WERI-Rb-1 (cell line): ENCODE measurements at regions not wholly inside any gene's neighbourhood (a gene's known extent, or its start where the extent isn't known, plus 50 kb on each side); places are given as distances from the start of the nearest gene placed in this dataset.

Source experiments
- DNase-seq: peaks from one replicate; pipeline ENCODE4 v3.0.0-alpha.2; 2020
- H3K27ac ChIP-seq: fragments of 250-450 bp; sonication (Bioruptor Pico); 2 replicates; pipeline ENCODE4 v1.5.1; 2020; ENCODE audit warnings: mild to moderate bottlenecking, moderate library complexity
- H3K27me3 ChIP-seq: fragments of 250-450 bp; sonication (Bioruptor Pico); 2 replicates; pipeline ENCODE4 v1.5.1; 2021; ENCODE audit warnings: mild to moderate bottlenecking, low read depth, moderate library complexity; ENCODE audit not compliant: insufficient read depth, severe bottlenecking
- H3K36me3 ChIP-seq: fragments of 250-450 bp; sonication (Bioruptor Pico); 2 replicates; pipeline ENCODE4 v1.5.1; 2020; ENCODE audit warnings: mild to moderate bottlenecking, moderate library complexity
- H3K4me3 ChIP-seq: 2 replicates; pipeline ENCODE4 v1.5.1; 2011; ENCODE audit warnings: low read depth, mild to moderate bottlenecking, control low read depth, low read length
- H3K9me3 ChIP-seq: fragments of 250-450 bp; sonication (Bioruptor Pico); 2 replicates; pipeline ENCODE4 v1.5.1; 2021; ENCODE audit warnings: mild to moderate bottlenecking, moderate library complexity; ENCODE audit not compliant: severe bottlenecking
- TF ChIP-seq, protein P1 (sequence below): IDR thresholded peaks from 2 replicates; pipeline ENCODE4 v1.5.1; 2011; ENCODE audit warnings: low read depth, mild to moderate bottlenecking, control low read depth, inconsistent platforms, low read length

DNA sequence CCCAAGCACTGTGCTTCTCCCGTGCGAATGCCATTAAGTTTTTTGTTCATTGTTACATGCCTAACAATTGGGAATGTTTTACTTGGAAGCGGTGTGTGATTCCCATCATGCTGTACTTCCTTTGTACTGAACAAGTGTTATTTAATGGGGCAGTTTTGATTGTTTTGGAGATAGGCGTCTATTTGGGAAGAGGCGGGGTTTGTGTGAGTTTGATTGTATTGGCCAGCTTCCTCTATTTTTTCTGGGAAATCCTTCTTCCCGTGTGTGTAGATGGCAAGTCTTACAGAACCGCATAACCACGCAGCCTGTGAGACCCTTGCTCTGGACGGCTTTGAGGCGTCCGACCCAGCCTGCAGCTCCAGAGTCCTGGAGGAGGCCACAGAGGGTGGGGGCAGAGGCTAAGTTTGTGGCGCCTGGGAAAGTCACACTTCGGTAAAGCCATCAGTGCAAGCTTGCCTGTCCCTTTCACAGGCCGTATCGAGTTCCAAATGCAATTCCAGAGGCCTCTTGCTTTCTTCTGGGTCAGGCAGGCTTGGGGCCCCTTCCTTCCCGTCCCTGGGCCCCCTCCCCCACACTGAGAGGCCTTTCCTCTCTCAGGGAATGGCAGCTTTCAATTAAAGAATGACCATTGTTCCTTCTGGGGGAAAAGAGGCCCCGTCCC, 210.3 kb downstream of the TOMM20 start:
- Histone ChIP-seq H3K27me3 (no peaks in the 10 kb centered on the region), H3K9me3 (peaks cover 6% of the 10 kb centered on the region), H3K27ac (no peak overlapping the region), H3K36me3 (no peaks in the 10 kb centered on the region), H3K4me3 (no peak overlapping the region)
- TF ChIP-seq, protein P1, sequence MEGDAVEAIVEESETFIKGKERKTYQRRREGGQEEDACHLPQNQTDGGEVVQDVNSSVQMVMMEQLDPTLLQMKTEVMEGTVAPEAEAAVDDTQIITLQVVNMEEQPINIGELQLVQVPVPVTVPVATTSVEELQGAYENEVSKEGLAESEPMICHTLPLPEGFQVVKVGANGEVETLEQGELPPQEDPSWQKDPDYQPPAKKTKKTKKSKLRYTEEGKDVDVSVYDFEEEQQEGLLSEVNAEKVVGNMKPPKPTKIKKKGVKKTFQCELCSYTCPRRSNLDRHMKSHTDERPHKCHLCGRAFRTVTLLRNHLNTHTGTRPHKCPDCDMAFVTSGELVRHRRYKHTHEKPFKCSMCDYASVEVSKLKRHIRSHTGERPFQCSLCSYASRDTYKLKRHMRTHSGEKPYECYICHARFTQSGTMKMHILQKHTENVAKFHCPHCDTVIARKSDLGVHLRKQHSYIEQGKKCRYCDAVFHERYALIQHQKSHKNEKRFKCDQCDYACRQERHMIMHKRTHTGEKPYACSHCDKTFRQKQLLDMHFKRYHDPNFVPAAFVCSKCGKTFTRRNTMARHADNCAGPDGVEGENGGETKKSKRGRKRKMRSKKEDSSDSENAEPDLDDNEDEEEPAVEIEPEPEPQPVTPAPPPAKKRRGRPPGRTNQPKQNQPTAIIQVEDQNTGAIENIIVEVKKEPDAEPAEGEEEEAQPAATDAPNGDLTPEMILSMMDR = no peak
- no peak for DNase-seq

DNA sequence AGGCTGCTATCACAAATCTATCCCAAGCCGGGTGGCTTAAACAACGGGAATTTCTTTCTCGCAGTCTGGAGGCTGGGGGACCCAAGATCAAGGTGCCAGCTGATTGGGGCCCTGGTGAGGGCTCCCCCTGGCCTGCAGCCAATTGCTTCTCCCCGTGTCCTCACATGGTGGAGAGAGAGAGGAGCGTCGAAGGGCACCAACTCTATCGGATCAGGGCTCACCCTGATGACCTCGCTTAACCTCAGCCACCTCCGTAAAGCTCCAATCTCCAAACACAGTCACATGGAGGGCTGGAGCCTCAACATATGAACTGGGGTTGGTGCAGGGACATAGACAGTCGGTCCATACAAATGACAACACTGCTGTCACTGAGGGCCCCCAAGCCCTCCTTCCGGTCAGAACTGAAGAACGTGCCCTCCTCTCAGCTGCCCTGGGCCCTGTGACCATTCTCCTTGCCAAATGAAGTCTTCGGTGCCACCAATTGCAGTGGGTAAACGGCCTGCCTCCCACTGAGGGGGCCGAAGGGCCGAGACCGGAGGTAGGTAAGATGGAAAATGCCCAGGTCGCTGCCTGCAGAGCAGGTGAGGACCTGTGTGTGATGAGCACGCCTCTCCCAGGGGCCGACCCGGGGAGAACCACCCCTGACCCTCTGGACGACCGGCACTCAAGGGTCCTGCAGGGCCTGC, 211.0 kb downstream of the TOMM20 start:
- Histone ChIP-seq H3K9me3 (peaks cover 6% of the 10 kb centered on the region), H3K36me3 (no peaks in the 10 kb centered on the region), H3K4me3 (no peak overlapping the region), H3K27ac (no peak overlapping the region), H3K27me3 (no peaks in the 10 kb centered on the region)
- no peak for DNase-seq
- TF ChIP-seq, protein P1 = no peak

DNA sequence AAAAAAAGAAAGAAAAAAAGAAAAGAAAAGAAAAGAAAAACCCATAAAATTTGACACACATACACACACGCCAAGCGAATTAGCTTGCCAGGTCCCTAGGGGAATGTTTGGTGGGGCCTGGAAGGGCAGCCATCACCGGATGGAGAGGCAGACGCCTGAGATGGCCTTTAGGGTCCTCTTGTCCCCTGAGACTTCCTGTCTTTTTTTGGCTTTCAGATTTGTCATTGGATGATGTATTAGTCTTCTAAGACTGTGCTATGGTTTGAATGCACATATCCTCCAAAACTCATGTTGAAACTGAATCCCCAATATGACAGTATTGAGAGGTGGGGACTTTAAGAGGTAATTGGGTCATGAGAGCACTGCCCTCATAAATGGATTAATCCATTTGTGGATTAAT, 211.8 kb downstream of the TOMM20 start:
- no peak overlapping the region for H3K27ac ChIP-seq

DNA sequence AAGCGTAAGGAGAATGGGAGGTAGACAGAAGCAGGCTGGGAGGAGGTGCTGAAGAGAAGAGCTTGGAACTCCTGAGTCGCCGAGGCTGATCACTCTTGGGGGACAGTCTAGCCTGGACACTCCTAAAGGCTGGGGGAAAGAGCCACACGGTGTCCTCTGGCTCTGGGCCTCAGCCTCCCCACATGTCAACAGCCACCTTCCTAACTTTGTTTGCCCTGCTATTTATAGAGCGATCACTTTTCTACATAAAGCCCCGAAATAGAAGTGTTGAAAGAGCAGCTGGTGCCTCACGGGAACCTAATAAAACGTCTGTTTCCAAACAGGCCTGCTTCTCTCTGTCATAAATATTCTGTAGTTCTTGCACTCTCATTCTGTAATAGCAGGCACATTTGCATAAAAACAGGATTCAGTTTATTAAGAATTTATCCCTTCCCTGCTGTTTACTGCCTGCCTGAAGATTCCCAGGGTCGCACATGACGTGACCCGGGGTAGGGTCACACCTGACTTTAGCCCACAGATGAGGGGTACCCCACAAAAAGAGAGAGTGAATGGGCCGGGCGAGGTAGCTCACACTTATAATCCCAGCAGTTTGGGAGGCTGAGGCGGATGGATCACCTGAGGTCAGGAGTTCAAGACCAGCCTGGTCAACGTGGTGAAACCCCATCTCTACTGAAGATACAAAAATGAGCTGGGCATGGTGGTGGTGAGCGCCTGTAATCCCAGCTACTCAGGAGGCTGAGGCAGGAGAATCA, 212.5 kb downstream of the TOMM20 start:
- H3K27ac ChIP-seq = no peak overlapping the region
- H3K36me3 ChIP-seq = no peaks in the 10 kb centered on the region
- TF ChIP-seq, protein P1 = no peak
- H3K4me3 ChIP-seq = no peak overlapping the region
- H3K27me3 ChIP-seq = no peaks in the 10 kb centered on the region
- peaks cover 6% of the 10 kb centered on the region for H3K9me3 ChIP-seq
- no peak for DNase-seq

More for the DNA sequence above, 211.8 kb downstream of the TOMM20 start:
- DNase-seq = no peak
- TF ChIP-seq, protein P1 = no peak
- no peak overlapping the region for H3K4me3 ChIP-seq
- peaks cover 6% of the 10 kb centered on the region for H3K9me3 ChIP-seq
- H3K27me3 ChIP-seq = no peaks in the 10 kb centered on the region
- H3K36me3 ChIP-seq = no peaks in the 10 kb centered on the region

DNA sequence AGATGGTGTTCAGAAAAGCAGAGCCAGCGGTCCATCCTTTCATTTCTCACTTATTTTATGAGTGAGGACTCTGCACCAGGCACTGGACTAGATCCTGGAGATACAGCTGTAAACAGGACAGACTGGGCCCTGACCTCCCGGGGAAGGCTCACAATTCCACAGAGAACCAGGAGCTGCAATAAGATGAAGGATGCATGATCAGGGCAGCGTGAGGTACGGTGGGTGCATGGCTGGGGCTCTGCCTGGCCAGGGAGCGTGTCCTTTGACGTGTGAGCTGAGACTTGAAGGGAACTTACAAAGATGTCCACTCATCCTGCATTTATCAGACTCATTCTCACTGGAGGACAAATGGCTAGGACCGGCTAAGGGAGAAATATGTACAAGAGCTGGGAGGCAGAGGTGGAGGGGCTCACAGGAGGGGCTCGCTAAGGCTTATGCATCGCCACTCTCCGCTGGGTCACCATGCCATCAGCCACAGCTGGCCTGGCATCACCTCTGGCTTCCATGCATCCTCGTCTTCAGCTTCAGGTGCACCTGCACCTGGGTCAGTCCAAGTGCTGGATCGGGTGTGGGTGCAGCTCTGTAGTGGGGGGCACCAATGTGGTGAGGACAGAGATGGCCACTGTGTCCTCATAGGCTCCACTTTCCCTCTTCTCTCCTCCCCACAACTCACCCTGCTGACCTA, 213.9 kb downstream of the TOMM20 start:
- Histone ChIP-seq H3K4me3 (no peak overlapping the region), H3K27ac (no peak overlapping the region), H3K36me3 (no peaks in the 10 kb centered on the region), H3K9me3 (peaks cover 6% of the 10 kb centered on the region), H3K27me3 (no peaks in the 10 kb centered on the region)
- TF ChIP-seq, protein P1 = no peak
- no peak for DNase-seq
